ENCODE measurements at regions not wholly inside any gene's neighbourhood (a gene's known extent, or its start where the extent isn't known, plus 50 kb on each side); places are given as distances from the start of the nearest gene placed in this dataset.

DNA sequence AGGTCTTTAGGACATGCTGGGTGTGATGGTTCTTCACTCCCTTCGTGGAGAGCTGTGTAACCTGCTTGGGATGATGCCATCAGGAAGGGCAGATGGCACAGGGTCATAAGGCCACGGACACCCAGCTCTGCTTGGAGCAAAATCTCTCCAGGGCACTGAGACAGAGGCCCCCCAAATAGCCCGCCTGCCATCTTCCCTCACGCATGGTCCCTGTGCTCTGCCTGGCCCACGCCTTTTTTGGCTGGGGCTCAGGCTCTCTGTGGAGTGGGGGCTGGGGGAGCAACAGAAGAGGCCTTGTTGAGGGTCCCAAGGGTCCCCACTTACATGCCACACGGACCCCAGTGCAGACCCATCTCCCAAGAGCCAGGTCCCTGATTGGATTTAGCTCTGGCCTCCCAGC is 93.3 kb upstream of the RET start:
- Histone ChIP-seq H2AK9ac (replicated peaks; ENCODE audit: low read depth, low read length, poor library complexity) (no peak overlapping the region), H3K4me1 (ENCODE audit: control insufficient read depth, insufficient read depth, low read length) (no peaks in the 10 kb centered on the region), H3K9ac (ENCODE audit: low read depth, low read length) (no peak overlapping the region), H3K27ac (ENCODE audit: insufficient read depth, low read length) (no peak overlapping the region), H2AK5ac (ENCODE audit: low read depth, low read length) (no peak overlapping the region), H3K14ac (replicated peaks; ENCODE audit: low read depth, low read length) (no peak overlapping the region), H3K23ac (ENCODE audit: low read depth, low read length) (no peak overlapping the region), H3K56ac (ENCODE audit: extremely low read depth, insufficient read depth, low read length) (no peak overlapping the region), H4K91ac (ENCODE audit: insufficient read depth, low read depth, low read length) (no peak overlapping the region), H3K79me1 (ENCODE audit: low read depth in 1 of 2, low read length in 2 of 2) (no peaks in the 10 kb centered on the region), H3K36me3 (ENCODE audit: control insufficient read depth, insufficient read depth, low read length) (no peaks in the 10 kb centered on the region), H4K20me1 (ENCODE audit: insufficient read depth, low read length) (no peaks in the 10 kb centered on the region), H3K27me3 (ENCODE audit: control insufficient read depth, insufficient read depth, low read length) (no peaks in the 10 kb centered on the region), H2BK15ac (ENCODE audit: low read depth, low read length) (no peak overlapping the region), H3K9me1 (ENCODE audit: insufficient read depth, low read length) (no peaks in the 10 kb centered on the region), H3K4me2 (ENCODE audit: low read depth, low read length) (no peak overlapping the region), H4K8ac (ENCODE audit: low read depth in 2 of 2, low read length in 2 of 2) (no peak overlapping the region), H2AFZ (replicated peaks; ENCODE audit: low read length, poor library complexity) (peak overlapping the region; percentile 43), H2BK20ac (ENCODE audit: low read depth, low read length) (no peak overlapping the region), H3K9me3 (ENCODE audit: control insufficient read depth, insufficient read depth, low read length) (no peaks in the 10 kb centered on the region), H2BK120ac (ENCODE audit: low read depth, low read length) (no peak overlapping the region), H3K4ac (ENCODE audit: low read depth, low read length) (no peak overlapping the region), H4K5ac (ENCODE audit: low read depth, low read length) (no peak overlapping the region), H2BK5ac (ENCODE audit: low read depth, low read length, poor library complexity, severe bottlenecking) (no peak overlapping the region), H3K18ac (ENCODE audit: low read depth, low read length) (no peak overlapping the region), H3K4me3 (ENCODE audit: insufficient read depth, low read depth, low read length) (no peak overlapping the region)
- intact Hi-C loops (cut with micrococcal nuclease) (no loop called here), dilution Hi-C loops (cut with HindIII; ENCODE audit: low sequenced_read_pairs, unreplicated experiment) (no loop called here), in situ Hi-C loops (cut with MboI; ENCODE audit: low sequenced_read_pairs) (no loop called here)
- DNase-seq, result no peak
- TF ChIP-seq, protein P1, sequence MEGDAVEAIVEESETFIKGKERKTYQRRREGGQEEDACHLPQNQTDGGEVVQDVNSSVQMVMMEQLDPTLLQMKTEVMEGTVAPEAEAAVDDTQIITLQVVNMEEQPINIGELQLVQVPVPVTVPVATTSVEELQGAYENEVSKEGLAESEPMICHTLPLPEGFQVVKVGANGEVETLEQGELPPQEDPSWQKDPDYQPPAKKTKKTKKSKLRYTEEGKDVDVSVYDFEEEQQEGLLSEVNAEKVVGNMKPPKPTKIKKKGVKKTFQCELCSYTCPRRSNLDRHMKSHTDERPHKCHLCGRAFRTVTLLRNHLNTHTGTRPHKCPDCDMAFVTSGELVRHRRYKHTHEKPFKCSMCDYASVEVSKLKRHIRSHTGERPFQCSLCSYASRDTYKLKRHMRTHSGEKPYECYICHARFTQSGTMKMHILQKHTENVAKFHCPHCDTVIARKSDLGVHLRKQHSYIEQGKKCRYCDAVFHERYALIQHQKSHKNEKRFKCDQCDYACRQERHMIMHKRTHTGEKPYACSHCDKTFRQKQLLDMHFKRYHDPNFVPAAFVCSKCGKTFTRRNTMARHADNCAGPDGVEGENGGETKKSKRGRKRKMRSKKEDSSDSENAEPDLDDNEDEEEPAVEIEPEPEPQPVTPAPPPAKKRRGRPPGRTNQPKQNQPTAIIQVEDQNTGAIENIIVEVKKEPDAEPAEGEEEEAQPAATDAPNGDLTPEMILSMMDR (conservative IDR thresholded peaks at IDR 0.05; ENCODE audit: low read depth, low read length), result no peak
- TF ChIP-seq SMC3 (IDR thresholded peaks at IDR 0.05; ENCODE audit: low read depth, low read length) (no peak), CHD1 (IDR thresholded peaks at IDR 0.05; ENCODE audit: low read depth, low read length) (no peak), RAD21 (IDR thresholded peaks at IDR 0.05; ENCODE audit: low read length) (no peak), FOS (IDR thresholded peaks at IDR 0.05; ENCODE audit: low read depth, low read length) (no peak), MAFK (IDR thresholded peaks at IDR 0.05; ENCODE audit: low read depth, low read length) (no peak), CEBPB (IDR thresholded peaks at IDR 0.05; ENCODE audit: low read depth, low read length) (no peak), RFX5 (IDR thresholded peaks at IDR 0.05; ENCODE audit: low read depth, low read length) (no peak), MXI1 (IDR thresholded peaks at IDR 0.05; ENCODE audit: borderline replicate concordance, low read depth, low read length) (no peak), BHLHE40 (IDR thresholded peaks at IDR 0.05; ENCODE audit: low read depth, low read length) (no peak), NFE2L2 (IDR thresholded peaks at IDR 0.05; ENCODE audit: low read depth, low read length) (no peak), POLR2A (IDR thresholded peaks at IDR 0.05; ENCODE audit: low read depth, low read length) (no peak), MAZ (IDR thresholded peaks at IDR 0.05; ENCODE audit: borderline replicate concordance, low read depth, low read length) (no peak), RCOR1 (IDR thresholded peaks at IDR 0.05; ENCODE audit: insufficient replicate concordance, low read length) (no peak)
- TF ChIP-seq, protein P2, sequence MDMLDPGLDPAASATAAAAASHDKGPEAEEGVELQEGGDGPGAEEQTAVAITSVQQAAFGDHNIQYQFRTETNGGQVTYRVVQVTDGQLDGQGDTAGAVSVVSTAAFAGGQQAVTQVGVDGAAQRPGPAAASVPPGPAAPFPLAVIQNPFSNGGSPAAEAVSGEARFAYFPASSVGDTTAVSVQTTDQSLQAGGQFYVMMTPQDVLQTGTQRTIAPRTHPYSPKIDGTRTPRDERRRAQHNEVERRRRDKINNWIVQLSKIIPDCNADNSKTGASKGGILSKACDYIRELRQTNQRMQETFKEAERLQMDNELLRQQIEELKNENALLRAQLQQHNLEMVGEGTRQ (IDR thresholded peaks at IDR 0.05; ENCODE audit: low read depth, low read length), result no peak
- TF ChIP-seq, protein P3, sequence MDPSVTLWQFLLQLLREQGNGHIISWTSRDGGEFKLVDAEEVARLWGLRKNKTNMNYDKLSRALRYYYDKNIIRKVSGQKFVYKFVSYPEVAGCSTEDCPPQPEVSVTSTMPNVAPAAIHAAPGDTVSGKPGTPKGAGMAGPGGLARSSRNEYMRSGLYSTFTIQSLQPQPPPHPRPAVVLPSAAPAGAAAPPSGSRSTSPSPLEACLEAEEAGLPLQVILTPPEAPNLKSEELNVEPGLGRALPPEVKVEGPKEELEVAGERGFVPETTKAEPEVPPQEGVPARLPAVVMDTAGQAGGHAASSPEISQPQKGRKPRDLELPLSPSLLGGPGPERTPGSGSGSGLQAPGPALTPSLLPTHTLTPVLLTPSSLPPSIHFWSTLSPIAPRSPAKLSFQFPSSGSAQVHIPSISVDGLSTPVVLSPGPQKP (IDR thresholded peaks at IDR 0.05; ENCODE audit: borderline replicate concordance, low read depth, low read length), result no peak
- BruUV-seq (replicated peaks), result no TSS peak
- ATAC-seq (ENCODE audit: low read depth), result no peak
- no CpG with 5 or more reads among the region's 6 CpGs for WGBS, 2 experiments (ENCODE audit: extremely low coverage in 2 of 2, insufficient read length in 1 of 2)
- CTCF ChIA-PET, result no interaction called here
- POLR2A ChIA-PET (ENCODE audit: unreplicated experiment), result no interaction called here

Measured in IMR-90 (cell line).